ENCODE measurements at regions not wholly inside any gene's neighbourhood (a gene's known extent, or its start where the extent isn't known, plus 50 kb on each side); places are given as distances from the start of the nearest gene placed in this dataset.
A peak's percentile ranks its signal among the peaks of the same experiment; 100 is the strongest.

GRCh38 chr6:14964556-14965270, 281.2 kb upstream of the JARID2 start (continued):
- TF ChIP-seq, protein P1, sequence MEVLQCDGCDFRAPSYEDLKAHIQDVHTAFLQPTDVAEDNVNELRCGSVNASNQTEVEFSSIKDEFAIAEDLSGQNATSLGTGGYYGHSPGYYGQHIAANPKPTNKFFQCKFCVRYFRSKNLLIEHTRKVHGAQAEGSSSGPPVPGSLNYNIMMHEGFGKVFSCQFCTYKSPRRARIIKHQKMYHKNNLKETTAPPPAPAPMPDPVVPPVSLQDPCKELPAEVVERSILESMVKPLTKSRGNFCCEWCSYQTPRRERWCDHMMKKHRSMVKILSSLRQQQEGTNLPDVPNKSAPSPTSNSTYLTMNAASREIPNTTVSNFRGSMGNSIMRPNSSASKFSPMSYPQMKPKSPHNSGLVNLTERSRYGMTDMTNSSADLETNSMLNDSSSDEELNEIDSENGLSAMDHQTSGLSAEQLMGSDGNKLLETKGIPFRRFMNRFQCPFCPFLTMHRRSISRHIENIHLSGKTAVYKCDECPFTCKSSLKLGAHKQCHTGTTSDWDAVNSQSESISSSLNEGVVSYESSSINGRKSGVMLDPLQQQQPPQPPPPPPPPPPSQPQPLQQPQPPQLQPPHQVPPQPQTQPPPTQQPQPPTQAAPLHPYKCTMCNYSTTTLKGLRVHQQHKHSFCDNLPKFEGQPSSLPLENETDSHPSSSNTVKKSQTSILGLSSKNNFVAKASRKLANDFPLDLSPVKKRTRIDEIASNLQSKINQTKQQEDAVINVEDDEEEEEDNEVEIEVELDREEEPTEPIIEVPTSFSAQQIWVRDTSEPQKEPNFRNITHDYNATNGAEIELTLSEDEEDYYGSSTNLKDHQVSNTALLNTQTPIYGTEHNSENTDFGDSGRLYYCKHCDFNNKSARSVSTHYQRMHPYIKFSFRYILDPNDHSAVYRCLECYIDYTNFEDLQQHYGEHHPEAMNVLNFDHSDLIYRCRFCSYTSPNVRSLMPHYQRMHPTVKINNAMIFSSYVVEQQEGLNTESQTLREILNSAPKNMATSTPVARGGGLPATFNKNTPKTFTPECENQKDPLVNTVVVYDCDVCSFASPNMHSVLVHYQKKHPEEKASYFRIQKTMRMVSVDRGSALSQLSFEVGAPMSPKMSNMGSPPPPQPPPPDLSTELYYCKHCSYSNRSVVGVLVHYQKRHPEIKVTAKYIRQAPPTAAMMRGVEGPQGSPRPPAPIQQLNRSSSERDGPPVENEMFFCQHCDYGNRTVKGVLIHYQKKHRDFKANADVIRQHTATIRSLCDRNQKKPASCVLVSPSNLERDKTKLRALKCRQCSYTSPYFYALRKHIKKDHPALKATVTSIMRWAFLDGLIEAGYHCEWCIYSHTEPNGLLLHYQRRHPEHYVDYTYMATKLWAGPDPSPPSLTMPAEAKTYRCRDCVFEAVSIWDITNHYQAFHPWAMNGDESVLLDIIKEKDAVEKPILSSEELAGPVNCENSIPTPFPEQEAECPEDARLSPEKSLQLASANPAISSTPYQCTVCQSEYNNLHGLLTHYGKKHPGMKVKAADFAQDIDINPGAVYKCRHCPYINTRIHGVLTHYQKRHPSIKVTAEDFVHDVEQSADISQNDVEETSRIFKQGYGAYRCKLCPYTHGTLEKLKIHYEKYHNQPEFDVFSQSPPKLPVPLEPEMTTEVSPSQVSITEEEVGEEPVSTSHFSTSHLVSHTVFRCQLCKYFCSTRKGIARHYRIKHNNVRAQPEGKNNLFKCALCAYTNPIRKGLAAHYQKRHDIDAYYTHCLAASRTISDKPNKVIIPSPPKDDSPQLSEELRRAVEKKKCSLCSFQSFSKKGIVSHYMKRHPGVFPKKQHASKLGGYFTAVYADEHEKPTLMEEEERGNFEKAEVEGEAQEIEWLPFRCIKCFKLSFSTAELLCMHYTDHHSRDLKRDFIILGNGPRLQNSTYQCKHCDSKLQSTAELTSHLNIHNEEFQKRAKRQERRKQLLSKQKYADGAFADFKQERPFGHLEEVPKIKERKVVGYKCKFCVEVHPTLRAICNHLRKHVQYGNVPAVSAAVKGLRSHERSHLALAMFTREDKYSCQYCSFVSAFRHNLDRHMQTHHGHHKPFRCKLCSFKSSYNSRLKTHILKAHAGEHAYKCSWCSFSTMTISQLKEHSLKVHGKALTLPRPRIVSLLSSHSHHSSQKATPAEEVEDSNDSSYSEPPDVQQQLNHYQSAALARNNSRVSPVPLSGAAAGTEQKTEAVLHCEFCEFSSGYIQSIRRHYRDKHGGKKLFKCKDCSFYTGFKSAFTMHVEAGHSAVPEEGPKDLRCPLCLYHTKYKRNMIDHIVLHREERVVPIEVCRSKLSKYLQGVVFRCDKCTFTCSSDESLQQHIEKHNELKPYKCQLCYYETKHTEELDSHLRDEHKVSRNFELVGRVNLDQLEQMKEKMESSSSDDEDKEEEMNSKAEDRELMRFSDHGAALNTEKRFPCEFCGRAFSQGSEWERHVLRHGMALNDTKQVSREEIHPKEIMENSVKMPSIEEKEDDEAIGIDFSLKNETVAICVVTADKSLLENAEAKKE (CRISPR knock-in tag; IDR thresholded peaks at IDR 0.05) = no peak
- TF ChIP-seq ZNF114 (CRISPR knock-in tag; IDR thresholded peaks at IDR 0.05) = no peak

DNA sequence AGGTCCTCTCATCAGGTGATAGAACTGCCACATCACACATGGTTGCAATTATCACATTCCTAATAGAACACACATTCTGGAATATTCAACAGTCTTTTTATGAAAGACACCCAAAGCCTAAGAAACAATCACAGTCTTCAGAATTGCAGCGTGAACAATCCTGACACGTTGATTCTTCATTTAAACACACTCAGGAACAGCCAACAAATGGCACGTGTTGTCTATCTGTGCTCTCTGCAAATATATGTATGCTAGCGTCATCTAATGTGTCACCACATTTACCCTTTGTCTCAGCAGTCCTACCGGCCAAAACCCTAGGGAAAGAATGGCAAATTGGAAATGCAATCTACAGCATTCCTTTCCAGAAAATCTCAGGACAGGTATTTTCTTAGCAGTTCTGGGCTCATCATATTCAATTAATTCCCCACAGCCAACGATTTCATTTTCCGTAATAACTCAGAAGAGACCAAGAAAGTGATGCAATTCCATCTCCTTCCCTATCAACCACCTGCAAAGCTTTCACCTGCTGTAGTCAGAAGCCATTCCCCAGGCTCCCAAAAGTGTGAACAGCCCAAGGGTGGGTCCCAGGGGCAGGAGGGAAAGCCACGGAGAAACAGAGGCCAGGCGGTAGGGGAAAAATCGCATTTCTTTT, 280.3 kb upstream of the JARID2 start:
- Histone ChIP-seq H3K79me2 (replicated peaks; ENCODE audit: insufficient read depth) (no peaks in the 10 kb centered on the region; the same call in none of the 2 replicates), H3K9me2 (ENCODE audit: insufficient read depth) (no peaks in the 10 kb centered on the region), H3K36me3 (ENCODE audit: insufficient read depth) (no peaks in the 10 kb centered on the region), H3K4me3 (no peak overlapping the region), H2AFZ (no peak overlapping the region), H3K27ac (ENCODE audit: low read depth) (peak overlapping the region; percentile 78), H4K20me1 (replicated peaks; ENCODE audit: insufficient read depth) (no peaks in the 10 kb centered on the region), H3K4me2 (peak overlapping the region; percentile 11; the same call in 1 of the 2 replicates), H3K4me1 (ENCODE audit: insufficient read depth) (peaks cover 46% of the 10 kb centered on the region), H3F3A (replicated peaks; ENCODE audit: low read depth) (0 out of 2 replicates have a peak, but pooled peaks cover 3% of the 10 kb centered on the region), H3K27me3 (ENCODE audit: insufficient read depth) (no peaks in the 10 kb centered on the region)
- Mint-ChIP-seq H3K36me3 (ENCODE audit: low read depth) (peaks cover 17% of the 10 kb centered on the region), H3K9me3 (peaks cover 11% of the 10 kb centered on the region; the same call in 2 of the 3 replicates), H3K4me1 (peaks cover 36% of the 10 kb centered on the region), H3K4me3 (no peak overlapping the region), H3K27me3 (ENCODE audit: insufficient read depth, low read depth, poor library complexity) (peaks cover 2% of the 10 kb centered on the region), H3K27ac (peak overlapping the region; percentile 39; the same call in 1 of the 2 replicates)
- ATAC-seq = peak; percentile 17
- TF ChIP-seq CREB1 (CRISPR knock-in tag; IDR thresholded peaks at IDR 0.05; ENCODE audit: low read depth) (no peak), EZH2phosphoT487 (IDR thresholded peaks at IDR 0.05; ENCODE audit: unreplicated experiment) (no peak), ZNF114 (CRISPR knock-in tag; IDR thresholded peaks at IDR 0.05) (no peak)
- no peak for DNase-seq (ENCODE audit: low spot score)
